ENCODE measurements at regions not wholly inside any gene's neighbourhood (a gene's known extent, or its start where the extent isn't known, plus 50 kb on each side); places are given as distances from the start of the nearest gene placed in this dataset.

DNA sequence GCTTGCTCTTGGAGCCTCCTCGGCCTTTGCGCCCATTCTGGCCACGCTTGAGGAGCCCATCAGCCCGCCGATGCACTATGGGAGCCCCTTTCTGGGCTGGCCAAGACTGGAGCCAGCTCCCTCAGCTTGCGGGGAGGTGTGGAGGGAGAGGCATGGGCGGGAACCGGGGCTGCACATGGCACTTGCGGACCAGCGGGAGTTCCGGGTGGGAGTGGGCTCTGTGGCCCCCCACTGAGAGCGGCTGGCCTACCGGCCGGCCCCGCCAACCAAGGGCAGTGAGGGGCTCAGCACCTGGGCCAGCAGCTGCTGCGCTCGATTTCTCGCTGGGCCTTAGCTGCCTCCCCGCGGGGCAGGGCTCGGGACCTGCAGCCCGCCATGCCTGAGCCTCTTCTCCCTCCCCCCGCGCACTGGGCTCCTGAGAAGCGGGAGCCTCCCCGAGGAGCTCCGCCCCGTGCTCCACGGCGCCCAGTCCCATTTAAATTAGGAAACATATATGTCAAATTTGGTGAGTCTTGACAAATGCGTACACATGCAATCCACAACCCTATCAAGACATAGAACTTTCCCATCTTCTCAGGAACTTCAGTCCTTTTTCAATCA, 97.6 kb upstream of the CNTN3 start:
- TF ChIP-seq, protein P1, sequence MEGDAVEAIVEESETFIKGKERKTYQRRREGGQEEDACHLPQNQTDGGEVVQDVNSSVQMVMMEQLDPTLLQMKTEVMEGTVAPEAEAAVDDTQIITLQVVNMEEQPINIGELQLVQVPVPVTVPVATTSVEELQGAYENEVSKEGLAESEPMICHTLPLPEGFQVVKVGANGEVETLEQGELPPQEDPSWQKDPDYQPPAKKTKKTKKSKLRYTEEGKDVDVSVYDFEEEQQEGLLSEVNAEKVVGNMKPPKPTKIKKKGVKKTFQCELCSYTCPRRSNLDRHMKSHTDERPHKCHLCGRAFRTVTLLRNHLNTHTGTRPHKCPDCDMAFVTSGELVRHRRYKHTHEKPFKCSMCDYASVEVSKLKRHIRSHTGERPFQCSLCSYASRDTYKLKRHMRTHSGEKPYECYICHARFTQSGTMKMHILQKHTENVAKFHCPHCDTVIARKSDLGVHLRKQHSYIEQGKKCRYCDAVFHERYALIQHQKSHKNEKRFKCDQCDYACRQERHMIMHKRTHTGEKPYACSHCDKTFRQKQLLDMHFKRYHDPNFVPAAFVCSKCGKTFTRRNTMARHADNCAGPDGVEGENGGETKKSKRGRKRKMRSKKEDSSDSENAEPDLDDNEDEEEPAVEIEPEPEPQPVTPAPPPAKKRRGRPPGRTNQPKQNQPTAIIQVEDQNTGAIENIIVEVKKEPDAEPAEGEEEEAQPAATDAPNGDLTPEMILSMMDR (IDR thresholded peaks at IDR 0.05; ENCODE audit: low read length) = no peak
- no peak for TF ChIP-seq EZH2 (optimal IDR thresholded peaks at IDR 0.05; ENCODE audit: low read depth, low read length)

Data from MM.1S (cell line).